ENCODE measurements at regions not wholly inside any gene's neighbourhood (a gene's known extent, or its start where the extent isn't known, plus 50 kb on each side); places are given as distances from the start of the nearest gene placed in this dataset.

DNA sequence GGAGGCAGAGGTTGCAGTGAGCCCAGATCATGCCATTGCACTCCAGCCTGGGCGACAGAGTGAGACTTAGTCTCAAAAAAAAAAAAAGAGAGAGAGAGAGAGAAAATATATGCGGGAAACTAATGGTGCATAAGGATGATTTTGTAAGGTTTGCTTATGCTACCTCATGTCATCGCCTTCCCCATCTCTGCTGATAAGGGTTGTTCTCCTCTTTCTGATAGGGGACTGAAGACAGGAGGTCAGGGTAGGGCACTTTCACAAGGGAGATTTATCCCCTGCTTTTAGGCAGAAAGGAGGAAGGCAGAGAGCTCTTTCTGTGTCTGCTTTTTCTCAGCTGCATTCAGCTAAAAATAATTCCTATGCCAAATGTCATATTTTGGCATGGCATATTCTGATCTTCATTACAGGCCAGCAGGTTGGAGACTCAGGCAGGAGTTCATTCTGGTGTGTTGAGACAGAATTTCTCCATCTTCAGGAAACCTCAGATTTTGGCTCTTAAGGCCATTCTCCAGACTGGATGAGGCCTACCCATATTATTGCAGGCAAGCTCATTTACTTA is 220.2 kb downstream of the AUH start:
- no peak for DNase-seq

DNA sequence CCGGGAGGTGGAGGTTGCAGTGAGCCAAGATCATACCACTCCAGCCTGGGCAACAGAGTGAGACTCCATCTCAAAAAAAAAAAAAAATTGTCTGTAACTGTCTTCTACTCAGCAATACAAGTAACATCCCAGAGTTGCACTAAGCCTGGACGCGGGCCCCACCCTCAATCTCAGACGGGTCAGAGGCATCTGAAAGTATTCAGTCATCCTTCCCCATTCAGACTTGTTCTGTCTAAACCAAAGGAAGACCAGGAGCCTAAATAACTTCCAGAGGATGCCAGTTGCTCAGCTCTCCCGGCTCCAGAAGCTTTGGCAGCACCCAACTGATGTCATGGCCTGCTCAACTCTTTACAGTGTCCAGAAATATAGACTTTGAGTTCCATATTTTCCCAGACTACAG is 218.6 kb downstream of the AUH start:
- no peak for DNase-seq

DNA sequence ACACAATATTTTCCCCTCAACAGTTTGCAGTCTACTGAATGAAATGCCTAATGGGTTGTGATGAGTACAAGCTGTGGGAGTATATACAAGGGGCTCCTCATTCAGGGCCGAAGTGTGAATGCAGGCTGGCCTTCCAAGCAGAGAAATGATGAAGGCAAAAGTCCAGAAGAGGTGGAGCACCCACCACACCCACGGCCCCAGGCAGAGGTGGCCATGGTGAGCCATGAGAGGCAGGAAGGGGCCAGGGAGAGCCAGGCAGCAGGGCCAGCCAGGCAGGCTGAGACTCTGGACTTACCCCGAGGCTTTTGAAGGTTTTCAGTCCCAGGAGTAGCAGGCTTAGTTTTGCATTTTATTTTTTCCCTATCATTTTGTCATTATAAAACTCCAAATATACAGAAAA is 218.1 kb downstream of the AUH start:
- no peak for DNase-seq

DNA sequence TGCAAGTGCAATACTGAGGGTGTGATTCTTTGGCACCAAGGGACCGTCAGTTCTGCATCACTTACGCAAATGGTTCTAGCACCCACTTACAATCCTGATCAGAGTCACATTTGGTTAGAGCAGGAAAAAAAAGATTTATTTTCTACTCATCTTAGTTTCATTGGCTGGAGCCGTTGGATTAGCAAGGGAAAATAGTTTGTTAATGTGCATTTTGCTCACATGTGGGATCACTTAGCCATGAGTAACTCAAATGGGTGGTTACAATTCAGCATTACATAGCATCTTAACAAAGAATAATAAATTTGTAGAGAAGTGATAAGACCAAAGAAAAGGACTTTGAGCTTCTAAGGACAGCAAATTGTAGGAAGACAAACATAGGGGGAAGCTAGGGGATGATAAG is 216.9 kb downstream of the AUH start:
- DNase-seq = no peak

DNA sequence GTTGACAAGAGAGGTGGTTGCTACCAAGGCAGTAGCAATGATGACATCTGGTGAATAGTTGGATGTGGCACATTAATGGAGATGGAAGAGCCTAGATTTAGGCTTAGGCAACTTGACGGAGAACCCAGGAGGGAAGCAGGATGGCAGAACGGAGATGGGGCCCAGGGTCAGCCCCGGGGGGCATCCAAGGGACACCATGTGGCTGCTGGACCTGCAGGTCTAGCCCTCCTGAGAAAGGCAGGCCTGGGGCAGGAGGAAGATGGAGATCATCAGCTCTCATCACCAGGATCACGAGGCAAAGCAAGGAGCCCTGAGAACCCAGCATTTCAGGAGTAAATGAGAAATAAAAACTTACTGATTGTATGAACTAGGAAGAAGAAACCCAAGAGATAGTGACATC is 216.2 kb downstream of the AUH start:
- no peak for DNase-seq

DNA sequence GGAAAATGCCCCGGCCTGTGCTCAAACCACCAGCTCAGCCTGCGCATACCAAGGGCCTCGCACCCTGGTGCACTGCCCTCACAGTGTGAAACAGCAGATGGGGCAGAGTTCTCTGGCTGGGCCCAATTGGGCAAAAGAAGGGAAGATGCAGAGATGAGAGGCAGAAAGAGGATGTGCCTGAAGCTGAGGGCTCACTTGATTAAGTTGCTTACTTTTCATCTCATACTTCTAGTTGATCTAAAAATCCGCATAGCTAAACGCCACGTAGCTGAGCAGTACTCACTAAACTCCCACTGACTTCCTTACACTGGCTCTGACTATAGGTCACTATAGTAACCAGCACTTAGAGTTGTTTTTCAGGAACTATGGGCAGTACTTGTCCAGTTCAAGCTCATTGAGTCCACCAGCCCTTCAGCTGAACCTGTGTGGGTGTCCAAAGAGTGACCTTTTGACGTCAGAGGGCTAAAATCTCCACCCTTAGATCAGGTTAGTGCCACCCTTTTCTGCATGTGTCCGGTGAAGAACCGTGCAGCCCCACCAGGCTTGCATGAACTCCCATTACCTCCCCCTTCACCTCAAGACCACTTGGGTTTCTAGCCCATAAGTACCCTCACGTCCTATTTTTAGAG is 215.2 kb downstream of the AUH start:
- no peak for DNase-seq

DNA sequence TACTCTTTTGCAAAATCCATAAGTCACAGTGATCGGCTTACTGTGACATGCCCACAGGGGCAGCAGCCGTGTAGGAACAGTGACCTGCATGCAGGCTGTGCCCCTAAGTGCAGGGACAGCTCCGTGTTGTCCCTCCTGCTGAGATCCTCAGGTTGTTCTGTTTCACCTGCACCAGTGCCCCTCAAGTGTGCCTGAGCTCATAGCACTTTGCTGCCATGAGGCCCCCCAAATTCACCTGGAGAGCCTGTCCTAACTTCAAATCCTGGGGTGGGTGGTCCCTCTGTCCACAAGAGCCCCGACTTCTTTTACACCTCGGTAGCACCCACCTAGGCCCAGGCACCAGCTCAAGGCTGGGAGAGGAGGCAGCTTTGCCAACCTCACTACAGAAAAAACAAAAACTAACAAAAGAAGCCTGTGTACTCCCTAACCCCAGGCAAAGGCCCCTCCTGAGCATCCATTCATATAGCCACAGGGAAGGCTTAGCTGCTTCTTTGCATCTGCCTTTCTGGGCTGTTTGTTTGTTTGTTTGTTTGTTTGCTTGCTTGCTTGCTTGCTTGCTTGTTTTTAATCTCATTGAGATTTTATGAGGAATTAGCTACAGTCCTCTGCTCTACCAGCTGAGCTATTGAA is 214.5 kb downstream of the AUH start:
- no peak for DNase-seq

DNA sequence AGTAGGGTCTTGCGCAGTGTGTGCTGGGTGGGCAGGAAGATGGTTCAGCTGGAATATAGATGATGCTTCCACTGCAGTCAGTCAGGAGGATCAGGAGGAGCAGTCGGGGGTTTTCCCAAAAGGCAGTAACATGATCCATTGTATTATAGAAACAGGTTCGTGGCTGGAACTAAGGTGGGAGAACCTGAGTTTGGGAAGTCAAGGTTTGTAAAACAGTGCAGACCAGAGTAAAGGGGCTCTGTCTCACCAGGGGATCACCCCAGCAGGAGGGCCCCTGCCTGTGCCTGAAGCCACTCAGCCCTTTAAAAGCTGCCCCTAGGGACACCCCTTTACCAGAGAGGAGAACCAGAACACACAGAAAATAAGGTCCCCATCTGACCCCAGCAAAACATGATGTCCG is 213.4 kb downstream of the AUH start:
- DNase-seq = no peak

DNA sequence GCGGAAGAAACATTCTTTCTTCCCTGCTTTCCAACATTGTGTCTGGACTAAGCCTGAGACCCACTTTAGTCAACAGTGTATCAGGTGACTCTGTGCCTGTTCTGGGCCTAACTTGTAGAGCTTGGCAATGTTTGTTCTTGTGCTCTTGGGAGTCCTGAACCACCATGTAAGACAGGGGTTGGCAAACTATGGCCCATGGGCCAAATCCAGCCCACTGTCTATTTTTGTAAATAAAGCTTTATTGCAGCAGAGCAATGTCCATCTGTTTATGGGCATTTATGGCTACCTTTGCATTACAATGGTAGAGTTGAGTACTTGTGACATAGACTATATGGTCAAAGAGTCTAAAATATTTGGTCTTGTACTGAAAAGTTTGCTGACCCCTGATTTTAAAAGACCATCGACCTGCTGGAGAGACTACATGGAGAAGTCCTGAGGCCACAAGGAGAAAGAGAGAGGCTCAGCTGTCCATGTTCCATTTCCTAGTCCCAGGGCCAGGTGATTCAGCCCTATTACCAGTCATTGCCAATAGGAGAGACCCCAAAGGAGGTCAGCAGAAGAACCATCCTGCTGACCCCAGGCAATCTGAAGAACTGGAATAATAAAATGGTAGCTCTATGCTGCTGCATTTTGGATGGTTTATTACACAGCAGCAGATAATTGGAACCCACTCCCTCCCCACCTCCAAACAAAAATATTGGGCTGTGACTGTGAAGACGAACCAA is 211.3 kb downstream of the AUH start:
- no peak for DNase-seq

DNA sequence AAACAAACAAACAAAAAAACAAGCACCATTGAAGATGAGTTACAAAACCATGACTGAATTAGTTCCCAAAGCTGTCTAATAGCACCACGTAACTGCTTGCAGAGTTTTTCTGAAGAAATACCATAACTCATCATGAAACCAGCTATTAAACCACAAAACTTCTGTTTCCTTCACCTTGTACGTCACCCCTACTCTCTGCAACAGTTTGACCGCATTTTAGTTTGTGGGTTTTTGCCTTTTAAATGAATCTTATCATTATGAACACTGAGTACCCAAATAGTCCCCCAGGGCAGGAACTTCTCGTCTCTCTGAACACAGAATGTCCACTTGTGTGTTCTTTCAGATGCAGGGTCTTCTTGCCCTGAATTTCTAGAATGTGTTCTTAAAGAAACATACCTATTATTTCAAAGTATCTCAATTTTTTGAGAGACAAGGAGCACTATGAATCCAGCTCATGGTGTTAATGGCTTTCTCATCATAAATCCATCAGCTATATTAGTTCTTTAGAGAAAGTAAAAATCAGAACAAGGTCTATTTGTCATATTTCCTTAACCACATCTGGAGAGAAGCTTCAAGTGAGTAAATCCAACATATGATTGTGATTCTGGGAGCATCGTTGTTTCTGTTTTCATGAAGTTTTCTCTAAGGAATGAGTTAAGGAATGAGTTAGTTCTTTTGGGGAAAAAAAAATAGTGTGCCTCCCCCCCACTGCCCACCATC is 210.6 kb downstream of the AUH start:
- DNase-seq = peak in 1 of 2 experiments; percentile 35

DNA sequence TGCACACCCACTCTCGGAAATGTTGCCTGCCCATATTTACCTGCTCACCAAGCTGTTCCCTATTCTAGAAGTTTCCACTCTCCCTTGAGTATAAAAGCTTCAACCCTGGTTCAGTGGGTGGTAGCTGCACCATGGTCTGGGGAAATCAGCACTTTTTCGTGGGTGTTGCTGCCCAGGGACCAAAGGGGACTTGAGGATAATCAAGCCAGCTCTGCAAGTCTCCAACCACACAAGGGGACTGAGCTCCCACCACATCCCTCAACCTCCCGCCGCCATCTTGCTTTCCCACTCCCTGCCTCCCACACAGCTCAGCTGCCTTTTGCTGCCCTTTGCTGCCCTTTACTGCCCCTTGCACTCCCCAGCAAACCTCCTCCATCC is 210.0 kb downstream of the AUH start:
- peak in 1 of 2 experiments; percentile 27 for DNase-seq

DNA sequence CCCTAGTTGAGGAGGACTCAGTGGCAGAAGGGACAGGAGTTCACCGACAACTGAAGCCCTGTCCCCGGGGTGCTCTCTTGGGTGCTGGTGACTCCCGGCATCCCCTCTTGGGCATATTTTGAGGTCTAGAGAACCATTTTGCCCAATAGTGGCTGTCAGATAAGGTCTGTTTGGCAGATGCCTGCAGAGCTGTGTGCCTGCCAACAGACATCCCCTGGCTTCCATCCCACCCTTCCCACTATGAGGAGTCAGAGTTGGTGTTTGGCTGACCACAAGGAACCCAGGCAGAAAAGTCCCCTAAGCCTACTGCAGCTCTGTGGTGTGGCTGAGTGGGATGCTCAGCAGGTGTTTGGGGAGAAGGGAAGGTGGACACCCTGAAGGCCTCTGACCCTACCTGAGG is 207.0 kb downstream of the AUH start:
- DNase-seq = no peak

DNA sequence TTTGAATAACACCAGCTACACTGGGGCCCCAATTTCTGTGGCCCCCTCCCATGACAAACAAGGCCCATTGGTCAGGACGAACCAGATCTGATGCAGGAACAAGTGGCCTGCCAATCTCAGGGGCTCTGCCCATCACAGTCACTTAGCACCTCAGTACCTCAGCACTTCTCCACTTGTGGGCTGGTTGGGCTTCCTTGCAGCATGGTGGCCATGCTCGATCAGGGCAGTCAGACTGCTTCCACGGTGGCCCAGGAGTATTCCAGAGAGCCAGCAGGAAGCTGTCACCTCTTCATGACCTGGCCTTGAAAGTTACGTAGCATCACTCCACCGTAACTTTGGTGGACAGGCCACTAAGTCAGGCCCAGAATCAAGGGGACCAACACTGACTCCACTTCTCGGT is 206.5 kb downstream of the AUH start:
- no peak for DNase-seq

DNA sequence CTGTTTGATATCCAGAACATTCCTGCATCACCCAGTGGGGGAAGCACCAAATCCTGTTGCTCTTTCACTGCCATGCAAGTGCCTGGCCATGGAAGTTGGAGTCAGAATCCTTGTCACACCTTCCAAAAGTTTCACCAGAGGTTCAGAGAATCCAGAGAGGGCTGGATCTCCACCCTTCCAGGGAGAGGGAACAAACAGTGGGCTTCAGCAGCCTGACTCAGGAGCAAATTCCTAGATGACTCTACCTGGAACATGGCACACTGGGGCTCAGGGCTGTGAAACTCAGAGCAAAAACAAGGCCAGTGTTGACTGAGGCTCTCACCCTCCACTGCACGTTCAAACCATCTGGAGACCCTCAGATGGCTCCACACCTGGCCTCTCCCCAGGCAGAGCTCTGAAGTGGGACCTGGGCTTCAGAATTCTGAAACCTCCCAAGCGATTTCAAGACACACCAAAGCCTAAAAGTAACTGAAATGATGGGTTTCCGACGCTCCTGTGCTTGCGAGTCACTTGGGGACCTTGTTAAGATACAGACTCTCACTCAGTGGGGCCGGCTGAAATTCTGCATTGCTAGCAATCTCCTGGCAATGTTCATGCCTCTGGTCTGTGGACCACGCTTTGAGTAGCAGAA is 205.9 kb downstream of the AUH start:
- DNase-seq = no peak

DNA sequence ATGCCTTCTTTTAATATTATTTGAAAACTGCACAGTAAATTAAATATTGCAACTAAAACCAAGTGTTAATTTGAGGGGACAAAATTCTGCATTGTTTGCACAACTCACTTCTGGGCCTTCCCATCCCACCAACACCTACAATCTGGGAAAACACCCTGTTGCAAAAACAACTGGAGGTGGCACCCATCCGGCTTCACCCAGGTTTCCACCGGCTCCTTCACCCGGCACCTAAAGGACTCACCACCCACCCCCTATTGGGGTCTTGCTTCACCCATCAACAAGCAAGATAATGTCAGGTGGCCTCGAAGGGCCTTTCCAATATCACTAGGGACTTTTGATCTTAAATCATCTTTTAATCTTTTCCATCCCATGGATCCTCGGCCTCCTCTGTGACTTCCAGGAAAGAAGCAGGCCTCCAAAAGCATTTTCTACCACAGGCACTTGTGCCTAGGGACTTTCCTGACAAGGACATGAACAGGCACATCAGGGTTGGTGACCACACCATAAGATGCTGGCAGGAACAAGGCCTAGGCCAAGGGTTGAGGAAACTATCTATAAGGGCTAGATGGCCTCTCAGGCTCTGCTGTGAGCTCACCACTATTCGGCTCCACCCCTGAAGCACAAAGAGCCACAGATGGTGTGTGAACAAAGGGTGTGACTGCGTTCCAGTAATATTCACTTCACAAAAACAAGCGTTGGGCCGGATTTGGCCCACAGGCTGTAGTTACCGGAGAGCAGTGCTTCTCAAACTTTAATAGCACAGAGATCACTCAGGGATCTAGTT is 205.1 kb downstream of the AUH start:
- DNase-seq = no peak

DNA sequence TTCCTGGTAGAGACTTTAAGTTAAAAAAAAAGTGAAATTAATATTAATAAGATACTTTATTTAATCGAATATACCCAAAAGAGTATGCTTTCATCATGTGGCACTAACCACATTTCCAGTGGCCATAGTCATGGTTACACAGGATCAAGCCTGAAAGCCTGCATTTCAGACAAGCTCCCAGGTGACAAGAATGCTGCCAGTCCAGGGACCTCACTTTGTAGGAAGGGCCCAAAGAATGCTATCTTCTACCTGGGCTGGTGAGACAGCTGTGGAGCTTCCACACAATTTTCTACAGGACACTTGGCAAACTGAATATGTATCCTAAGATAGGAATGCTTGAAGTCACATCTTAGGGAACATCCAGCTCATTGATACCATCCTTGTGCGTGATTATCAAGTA is 203.8 kb downstream of the AUH start:
- DNase-seq = no peak

DNA sequence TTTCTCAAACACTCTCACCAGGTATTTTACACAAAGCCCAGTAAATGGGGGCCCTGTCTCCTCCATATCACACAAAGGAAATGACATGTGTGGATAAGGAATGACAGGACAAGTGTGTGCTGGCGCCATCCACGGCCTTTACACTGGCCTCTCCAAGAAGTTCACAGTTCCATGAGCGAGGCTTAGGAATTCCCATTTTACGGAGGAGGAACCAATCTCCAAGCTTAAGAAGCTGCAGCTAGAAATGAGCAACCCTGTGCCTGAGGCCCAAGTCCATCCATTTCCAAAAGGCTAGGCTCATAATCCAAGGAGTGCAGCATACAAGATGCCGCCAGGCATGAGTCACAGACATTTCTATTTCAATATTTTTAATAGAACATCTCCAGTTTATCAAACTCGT is 203.4 kb downstream of the AUH start:
- DNase-seq = no peak

DNA sequence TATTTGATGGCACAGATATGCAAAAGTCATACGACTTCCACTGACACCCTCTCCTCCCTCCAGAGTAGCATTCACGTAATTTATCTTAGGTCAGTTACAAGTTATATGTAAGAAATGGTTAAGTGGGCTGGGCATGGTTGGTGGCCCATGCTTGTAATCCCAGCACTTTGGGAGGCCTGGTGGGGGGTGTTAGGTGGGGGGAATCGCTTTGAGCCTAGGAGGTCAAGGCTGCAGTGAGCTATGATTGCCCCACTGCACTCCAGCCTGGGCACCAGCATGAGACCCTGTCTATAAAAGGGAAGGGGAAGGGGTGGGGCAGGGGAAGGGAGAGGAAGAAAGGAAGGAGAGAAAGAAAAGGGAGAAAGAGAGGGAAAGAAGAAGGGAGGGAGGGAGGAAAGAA is 202.8 kb downstream of the AUH start:
- DNase-seq = no peak

DNA sequence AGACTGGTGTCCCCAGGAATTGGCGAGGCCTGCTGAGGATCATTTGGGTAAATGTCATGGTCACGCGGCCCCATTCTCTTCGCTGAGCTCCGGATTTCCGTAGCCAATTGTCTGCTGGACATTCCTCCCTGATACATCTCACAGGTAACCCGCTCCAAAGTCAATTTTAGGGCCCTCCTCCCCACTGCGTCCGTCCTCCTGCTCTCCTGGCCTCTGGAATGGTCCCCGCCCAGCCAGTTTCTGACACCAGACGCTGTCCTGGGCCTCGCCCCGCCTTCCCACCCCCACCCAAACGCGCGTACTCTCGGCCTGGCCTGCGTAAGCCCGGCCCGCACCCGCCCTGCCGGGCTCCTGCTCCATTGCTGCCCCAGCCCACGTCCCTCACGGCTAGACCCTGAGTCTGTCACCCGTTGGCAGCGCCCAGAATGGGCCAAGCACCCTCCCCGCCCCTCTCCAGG is 202.0 kb downstream of the AUH start:
- no peak for DNase-seq

DNA sequence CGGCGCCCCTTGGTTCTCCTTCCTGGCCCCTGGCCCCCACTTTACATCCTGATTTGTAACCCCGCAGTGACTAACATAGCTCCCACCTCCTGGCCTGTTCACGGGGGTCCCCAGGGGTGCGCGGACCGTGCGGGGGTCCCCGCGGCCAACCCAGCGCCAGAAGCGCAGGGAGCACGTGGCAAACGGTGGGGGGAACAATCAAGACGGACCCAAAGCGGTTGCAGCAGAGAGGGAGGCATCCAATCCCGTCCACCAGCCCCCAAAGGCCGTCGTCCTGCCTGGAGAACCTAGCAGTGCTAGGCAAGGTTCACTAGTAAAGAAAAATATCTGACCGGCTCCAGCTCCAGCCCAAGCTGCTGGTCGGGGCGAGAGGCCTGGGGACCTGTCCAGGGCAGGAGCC is 201.5 kb downstream of the AUH start:
- no peak for DNase-seq

DNA sequence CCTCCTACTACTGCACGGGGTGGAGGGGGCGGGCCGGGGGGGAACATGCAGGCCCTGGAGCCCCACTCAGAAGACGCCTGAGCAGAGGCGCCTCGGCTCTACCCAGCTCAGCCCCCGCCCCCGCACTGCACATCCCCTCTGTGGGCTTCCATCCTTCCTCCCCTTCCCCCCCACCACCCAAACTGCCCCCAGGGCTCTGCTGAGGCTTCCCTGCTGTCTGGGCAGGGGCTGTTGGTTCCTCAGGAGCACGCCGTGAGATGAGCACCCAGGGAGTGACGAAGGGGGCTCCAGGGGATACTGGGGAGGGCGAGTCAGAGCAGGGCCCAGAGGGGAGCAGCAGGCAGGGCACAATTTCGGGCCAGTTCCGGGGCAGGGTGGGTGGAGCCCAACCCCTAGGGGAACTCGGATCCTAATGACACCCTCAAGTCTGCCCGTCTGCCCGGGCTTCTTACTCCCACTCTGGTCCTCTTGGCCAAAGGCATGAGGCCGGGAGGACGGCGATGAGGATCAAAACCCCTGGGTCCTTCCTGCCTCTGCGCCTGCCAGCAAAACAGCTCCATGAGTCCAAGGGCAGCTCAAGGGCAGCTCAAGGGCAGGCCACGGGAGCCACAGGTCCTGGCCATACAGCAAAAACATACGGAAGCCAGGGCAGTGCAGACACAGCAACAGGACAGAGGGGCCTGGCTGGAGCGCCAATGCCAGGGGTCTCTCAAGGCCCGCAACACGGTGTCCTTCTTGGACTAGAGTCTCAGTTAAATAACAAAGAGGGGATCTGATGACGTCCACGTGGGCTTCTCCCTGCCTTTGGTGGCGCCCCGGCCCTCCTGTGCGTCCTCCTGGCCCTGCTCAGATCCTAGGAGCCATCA is 200.9 kb downstream of the AUH start:
- no peak for DNase-seq
